GM12878 (cell line): ENCODE measurements at regions not wholly inside any gene's neighbourhood (a gene's known extent, or its start where the extent isn't known, plus 50 kb on each side); places are given as distances from the start of the nearest gene placed in this dataset.

Experiments
- BCL11A ChIP-seq: IDR thresholded peaks from 2 replicates; pipeline ENCODE4 v1.6.1; 2011; ENCODE audit warnings: low read depth, low read length
- JUNB ChIP-seq: IDR thresholded peaks from 2 replicates; pipeline ENCODE4 v1.6.1; 2016; ENCODE audit warnings: antibody characterized with exemption, mild to moderate bottlenecking
- POLR2AphosphoS5 ChIP-seq: IDR thresholded peaks from 2 replicates; pipeline ENCODE4 v1.6.1; 2011; ENCODE audit warnings: mild to moderate bottlenecking, low read length, inconsistent platforms
- YY1 ChIP-seq: IDR thresholded peaks from 2 replicates; pipeline ENCODE4 v1.6.1; 2011; ENCODE audit warnings: low read depth, mild to moderate bottlenecking, low read length

DNA sequence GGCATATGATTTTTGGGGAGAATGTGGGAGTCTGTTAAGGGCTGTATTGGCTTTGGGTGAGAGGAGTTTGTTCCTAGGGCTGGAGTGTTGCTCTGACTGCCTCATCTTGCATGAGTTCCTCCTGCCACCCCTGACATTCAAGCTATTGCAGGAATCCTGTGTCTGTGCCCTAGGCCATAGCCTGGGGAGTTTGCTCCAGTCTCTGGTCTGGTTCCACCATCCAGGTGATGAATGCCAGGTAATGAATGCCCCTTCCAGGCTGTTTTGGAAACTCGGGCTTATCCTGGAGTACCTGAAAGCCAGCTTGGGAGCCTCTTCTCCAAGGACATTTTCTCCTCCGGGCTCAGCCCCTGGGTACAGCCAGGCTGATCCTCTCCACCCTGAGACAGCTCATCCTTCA lies 117.0 kb upstream of the IRX3 start:
- TF ChIP-seq POLR2AphosphoS5 (no peak), JUNB (no peak), YY1 (no peak), BCL11A (no peak)
